WTC11 (cell line): ENCODE measurements at regions not wholly inside any gene's neighbourhood (a gene's known extent, or its start where the extent isn't known, plus 50 kb on each side); places are given as distances from the start of the nearest gene placed in this dataset.
"Not testable (repeated sequence)": the region's sequence is repeated elsewhere in the genome, so short reads cannot be mapped to it uniquely, and the experiment has no call there.

Experiments used
- ATAC-seq: fragments of 200-7000 bp; cut with Tn5 transposase; 2 replicates; pipeline ENCODE4 v1.10.0; 2021; ENCODE audit warnings: mild to moderate bottlenecking, moderate library complexity
- CTCF ChIA-PET: fragments of 300-600 bp; sonication (Branson Sonifier 250); formaldehyde crosslinking; loops from one replicate; lab custom pipeline; 2021; ENCODE audit warnings: antibody characterized with exemption; lab: Charles Lee
- POLR2A ChIA-PET: fragments of 350-600 bp; sonication (Branson Sonifier 250); formaldehyde crosslinking; loops from one replicate; lab custom pipeline; 2021; ENCODE audit warnings: antibody characterized with exemption; lab: Charles Lee
- DNase-seq: peaks from one replicate; pipeline ENCODE4 v3.0.0; 2021; ENCODE audit warnings: low spot score
- H3K27ac Mint-ChIP-seq: 2 replicates; pipeline ENCODE4 v1.8.0; 2021; ENCODE audit warnings: mixed read lengths
- H3K27me3 Mint-ChIP-seq: 2 replicates; pipeline ENCODE4 v1.8.0; 2021; ENCODE audit warnings: low read depth, mild to moderate bottlenecking, moderate library complexity, mixed read lengths
- H3K36me3 Mint-ChIP-seq: 2 replicates; pipeline ENCODE4 v1.8.0; 2021; ENCODE audit warnings: mixed read lengths
- H3K4me1 Mint-ChIP-seq: 2 replicates; pipeline ENCODE4 v1.8.0; 2022; ENCODE audit warnings: mixed read lengths
- H3K4me3 Mint-ChIP-seq: 2 replicates; pipeline ENCODE4 v1.8.0; 2021; ENCODE audit warnings: mild to moderate bottlenecking, moderate library complexity, mixed read lengths
- H3K9me3 Mint-ChIP-seq: 2 replicates; pipeline ENCODE4 v1.8.0; 2021; ENCODE audit warnings: mixed read lengths
- EMX1 ChIP-seq: fragments of 250-450 bp; sonication (Bioruptor Pico); IDR thresholded peaks from 2 replicates; pipeline ENCODE4 v1.8.0; 2021; ENCODE audit warnings: mild to moderate bottlenecking
- FOXK1 ChIP-seq: sonication (generic); formaldehyde crosslinking; IDR thresholded peaks from 2 replicates; pipeline ENCODE4 v1.8.0; 2022; ENCODE audit warnings: mild to moderate bottlenecking, moderate library complexity, missing genetic modification reagents
- GABPB1 ChIP-seq: sonication (generic); formaldehyde crosslinking; IDR thresholded peaks from 2 replicates; pipeline ENCODE4 v1.8.1; 2023; ENCODE audit warnings: mild to moderate bottlenecking, missing genetic modification reagents
- GRHL2 ChIP-seq: fragments of 250-450 bp; sonication (Bioruptor Pico); IDR thresholded peaks from 2 replicates; pipeline ENCODE4 v1.8.0; 2022; ENCODE audit warnings: mild to moderate bottlenecking, moderate library complexity; ENCODE audit not compliant: insufficient replicate concordance, severe bottlenecking
- NFYB ChIP-seq: sonication (generic); formaldehyde crosslinking; conservative IDR thresholded peaks from 2 replicates; pipeline ENCODE4 v1.8.0; 2022; ENCODE audit warnings: low read depth, missing genetic modification reagents
- NR2C2 ChIP-seq: sonication (generic); formaldehyde crosslinking; IDR thresholded peaks from 2 replicates; pipeline ENCODE4 v1.8.0; 2022; ENCODE audit warnings: mild to moderate bottlenecking, missing genetic modification reagents
- ZNF138 ChIP-seq: sonication (generic); formaldehyde crosslinking; conservative IDR thresholded peaks from 2 replicates; pipeline ENCODE4 v1.8.1; 2022; ENCODE audit warnings: mild to moderate bottlenecking, moderate library complexity, missing genetic modification reagents
- ZNF416 ChIP-seq: fragments of 250-450 bp; sonication (Bioruptor Pico); IDR thresholded peaks from 2 replicates; pipeline ENCODE4 v1.9.0; 2021; ENCODE audit warnings: mild to moderate bottlenecking, inconsistent platforms
- ZNF423 ChIP-seq: fragments of 250-450 bp; sonication (Bioruptor Pico); IDR thresholded peaks from 2 replicates; pipeline ENCODE4 v2.1.2; 2022; ENCODE audit warnings: mild to moderate bottlenecking, moderate library complexity
- TF ChIP-seq, protein P1 (sequence below): sonication (generic); formaldehyde crosslinking; IDR thresholded peaks from 2 replicates; pipeline ENCODE4 v1.8.0; 2022; ENCODE audit warnings: mild to moderate bottlenecking, missing genetic modification reagents
- TF ChIP-seq, protein P2 (sequence below): fragments of 250-450 bp; sonication (Bioruptor Pico); IDR thresholded peaks from 2 replicates; pipeline ENCODE4 v1.9.0; 2021; ENCODE audit warnings: mild to moderate bottlenecking
- TF ChIP-seq, protein P3 (sequence below): sonication (generic); formaldehyde crosslinking; IDR thresholded peaks from 2 replicates; pipeline ENCODE4 v1.8.0; 2023; ENCODE audit warnings: missing genetic modification reagents, mild to moderate bottlenecking, borderline replicate concordance
- TF ChIP-seq, protein P4 (sequence below): sonication (generic); formaldehyde crosslinking; IDR thresholded peaks from 2 replicates; pipeline ENCODE4 v1.8.1; 2023; ENCODE audit warnings: mild to moderate bottlenecking, missing genetic modification reagents, moderate library complexity
- TF ChIP-seq, protein P5 (sequence below): sonication (generic); formaldehyde crosslinking; IDR thresholded peaks from 2 replicates; pipeline ENCODE4 v1.8.0; 2022; ENCODE audit warnings: mild to moderate bottlenecking, missing genetic modification reagents

DNA sequence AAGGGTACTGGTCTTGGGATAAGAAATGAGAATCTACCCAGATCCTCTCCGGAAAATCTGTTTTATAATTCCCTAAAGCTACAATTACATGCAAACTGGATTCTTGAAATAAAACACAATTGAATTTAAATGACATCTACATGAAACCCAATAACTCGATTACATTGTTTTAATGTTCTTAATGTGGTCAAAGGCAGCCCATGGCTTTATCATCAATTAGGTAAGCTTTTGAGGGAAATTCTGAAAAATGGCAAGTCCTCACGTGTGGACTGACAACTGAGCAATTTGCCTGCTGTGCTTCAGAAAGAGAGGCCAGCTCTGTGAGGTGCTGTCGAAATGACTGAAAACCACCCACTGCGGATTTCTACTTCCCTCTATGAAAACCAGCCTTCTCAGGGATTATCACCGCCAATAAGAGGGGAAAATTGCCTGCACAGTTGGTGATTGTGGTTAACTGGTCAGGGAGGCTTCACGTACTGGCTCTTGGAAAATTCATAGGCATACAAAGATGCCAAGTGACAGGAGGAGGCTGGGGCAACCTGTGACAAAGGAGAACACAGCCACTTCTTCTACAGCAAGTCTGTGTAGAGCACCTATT lies 200.8 kb upstream of the SLCO3A1 start:
- POLR2A ChIA-PET, result interaction anchor here (0.5 kb wide), 1 partner anchor 1191 kb away, joined by 3 read pairs; no protein-coding TSS in a partner anchor

DNA sequence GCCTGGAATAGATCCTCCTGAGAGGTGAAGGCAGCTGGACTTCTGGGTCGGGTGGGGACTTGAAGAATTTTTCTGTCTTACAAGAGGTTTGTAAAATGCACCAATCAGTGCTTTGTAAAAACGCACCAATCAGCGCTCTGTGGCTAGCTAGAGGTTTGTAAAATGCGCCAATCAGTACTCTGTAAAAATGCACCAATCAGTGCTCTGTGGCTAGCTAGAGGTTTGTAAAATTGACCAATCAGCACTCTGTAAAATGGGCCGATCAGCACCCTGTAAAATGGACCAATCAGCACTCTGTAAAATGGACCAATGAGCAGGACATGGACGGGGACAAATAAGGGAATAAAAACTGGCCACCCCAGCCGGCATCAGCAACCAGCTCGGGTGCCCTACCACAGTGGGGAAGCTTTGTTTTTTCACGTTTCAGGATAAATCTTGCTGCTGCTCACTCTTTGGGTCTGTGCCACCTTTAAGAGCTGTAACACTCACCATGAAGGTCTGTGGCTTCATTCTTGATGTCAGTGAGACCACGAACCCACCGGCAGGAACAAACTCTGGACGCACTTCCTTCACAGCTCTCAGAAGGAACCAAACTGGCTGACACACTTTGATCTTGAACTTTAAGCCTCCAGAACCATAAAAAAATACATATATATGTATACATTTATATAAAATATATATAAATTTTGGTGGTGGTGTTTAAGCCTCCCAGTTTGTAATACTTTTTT lies 197.8 kb upstream of the SLCO3A1 start:
- POLR2A ChIA-PET, ATAC-seq, H3K27me3 Mint-ChIP-seq, H3K4me3 Mint-ChIP-seq, H3K27ac Mint-ChIP-seq, H3K4me1 Mint-ChIP-seq, DNase-seq, H3K36me3 Mint-ChIP-seq: not testable (repeated sequence)
- TF ChIP-seq NFYB (CRISPR knock-in tag), result peak; percentile 36; the same call in 1 of the 2 replicates
- H3K9me3 Mint-ChIP-seq, result peaks cover 10% of the 10 kb centered on the region
- CTCF ChIA-PET, result interaction anchor here (0.6 to 0.9 kb wide), 2 partner anchors 51 to 68 kb away, joined by 3 to 4 read pairs; no protein-coding TSS in a partner anchor

More for the DNA sequence above, 200.8 kb upstream of the SLCO3A1 start:
- no peaks in the 10 kb centered on the region; the same call in 1 of the 2 replicates for H3K4me1 Mint-ChIP-seq
- H3K27ac Mint-ChIP-seq, result no peak overlapping the region
- DNase-seq, result no peak
- ATAC-seq, result no peak
- no peak overlapping the region for H3K4me3 Mint-ChIP-seq
- CTCF ChIA-PET, result no interaction called here
- H3K27me3 Mint-ChIP-seq, result no peaks in the 10 kb centered on the region
- TF ChIP-seq, protein P1, sequence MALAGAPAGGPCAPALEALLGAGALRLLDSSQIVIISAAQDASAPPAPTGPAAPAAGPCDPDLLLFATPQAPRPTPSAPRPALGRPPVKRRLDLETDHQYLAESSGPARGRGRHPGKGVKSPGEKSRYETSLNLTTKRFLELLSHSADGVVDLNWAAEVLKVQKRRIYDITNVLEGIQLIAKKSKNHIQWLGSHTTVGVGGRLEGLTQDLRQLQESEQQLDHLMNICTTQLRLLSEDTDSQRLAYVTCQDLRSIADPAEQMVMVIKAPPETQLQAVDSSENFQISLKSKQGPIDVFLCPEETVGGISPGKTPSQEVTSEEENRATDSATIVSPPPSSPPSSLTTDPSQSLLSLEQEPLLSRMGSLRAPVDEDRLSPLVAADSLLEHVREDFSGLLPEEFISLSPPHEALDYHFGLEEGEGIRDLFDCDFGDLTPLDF (CRISPR knock-in tag), result no peak
- no peak for TF ChIP-seq EMX1 (CRISPR knock-in tag)
- TF ChIP-seq ZNF416 (CRISPR knock-in tag), result no peak
- TF ChIP-seq FOXK1 (CRISPR knock-in tag), result no peak
- no peak for TF ChIP-seq GABPB1
- TF ChIP-seq, protein P2, sequence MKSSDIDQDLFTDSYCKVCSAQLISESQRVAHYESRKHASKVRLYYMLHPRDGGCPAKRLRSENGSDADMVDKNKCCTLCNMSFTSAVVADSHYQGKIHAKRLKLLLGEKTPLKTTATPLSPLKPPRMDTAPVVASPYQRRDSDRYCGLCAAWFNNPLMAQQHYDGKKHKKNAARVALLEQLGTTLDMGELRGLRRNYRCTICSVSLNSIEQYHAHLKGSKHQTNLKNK (CRISPR knock-in tag), result no peak
- TF ChIP-seq NR2C2 (CRISPR knock-in tag), result no peak
- H3K36me3 Mint-ChIP-seq, result peaks cover 6% of the 10 kb centered on the region; the same call in 1 of the 2 replicates
- peaks cover 10% of the 10 kb centered on the region for H3K9me3 Mint-ChIP-seq

DNA sequence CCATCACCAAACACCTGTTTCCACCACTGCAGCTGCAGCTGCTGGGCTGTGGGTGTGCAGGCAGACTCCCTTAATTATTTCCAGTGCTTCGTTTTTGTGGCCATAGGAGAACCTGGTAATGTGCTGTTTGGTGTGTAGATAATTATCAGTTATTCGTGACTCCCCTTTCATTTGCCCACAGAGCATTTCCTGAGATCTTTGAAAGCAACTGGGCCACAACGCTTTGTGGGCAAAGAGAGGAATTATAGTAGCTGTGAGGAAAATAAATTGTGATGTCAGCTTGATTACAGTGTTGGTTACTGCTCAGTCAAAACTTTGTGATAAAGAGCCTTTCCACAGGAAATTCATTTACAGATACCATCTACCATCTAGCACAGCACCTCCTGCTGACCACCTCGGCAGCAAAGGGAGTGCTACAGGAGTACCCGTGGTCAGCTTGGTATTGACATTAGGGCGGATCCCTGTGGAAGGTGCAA lies 193.3 kb upstream of the SLCO3A1 start:
- Mint-ChIP-seq H3K27ac (no peak overlapping the region), H3K4me3 (no peak overlapping the region), H3K36me3 (peaks cover 4% of the 10 kb centered on the region; the same call in 1 of the 2 replicates), H3K9me3 (peaks cover 8% of the 10 kb centered on the region), H3K4me1 (no peaks in the 10 kb centered on the region), H3K27me3 (no peaks in the 10 kb centered on the region)
- ChIA-PET POLR2A (no interaction called here), CTCF (interaction anchor here (0.5 to 1.0 kb wide), 2 partner anchors 356 to 358 kb away, joined by 4 read pairs; no protein-coding TSS in a partner anchor)
- TF ChIP-seq ZNF138 (CRISPR knock-in tag), result no peak
- TF ChIP-seq, protein P3, sequence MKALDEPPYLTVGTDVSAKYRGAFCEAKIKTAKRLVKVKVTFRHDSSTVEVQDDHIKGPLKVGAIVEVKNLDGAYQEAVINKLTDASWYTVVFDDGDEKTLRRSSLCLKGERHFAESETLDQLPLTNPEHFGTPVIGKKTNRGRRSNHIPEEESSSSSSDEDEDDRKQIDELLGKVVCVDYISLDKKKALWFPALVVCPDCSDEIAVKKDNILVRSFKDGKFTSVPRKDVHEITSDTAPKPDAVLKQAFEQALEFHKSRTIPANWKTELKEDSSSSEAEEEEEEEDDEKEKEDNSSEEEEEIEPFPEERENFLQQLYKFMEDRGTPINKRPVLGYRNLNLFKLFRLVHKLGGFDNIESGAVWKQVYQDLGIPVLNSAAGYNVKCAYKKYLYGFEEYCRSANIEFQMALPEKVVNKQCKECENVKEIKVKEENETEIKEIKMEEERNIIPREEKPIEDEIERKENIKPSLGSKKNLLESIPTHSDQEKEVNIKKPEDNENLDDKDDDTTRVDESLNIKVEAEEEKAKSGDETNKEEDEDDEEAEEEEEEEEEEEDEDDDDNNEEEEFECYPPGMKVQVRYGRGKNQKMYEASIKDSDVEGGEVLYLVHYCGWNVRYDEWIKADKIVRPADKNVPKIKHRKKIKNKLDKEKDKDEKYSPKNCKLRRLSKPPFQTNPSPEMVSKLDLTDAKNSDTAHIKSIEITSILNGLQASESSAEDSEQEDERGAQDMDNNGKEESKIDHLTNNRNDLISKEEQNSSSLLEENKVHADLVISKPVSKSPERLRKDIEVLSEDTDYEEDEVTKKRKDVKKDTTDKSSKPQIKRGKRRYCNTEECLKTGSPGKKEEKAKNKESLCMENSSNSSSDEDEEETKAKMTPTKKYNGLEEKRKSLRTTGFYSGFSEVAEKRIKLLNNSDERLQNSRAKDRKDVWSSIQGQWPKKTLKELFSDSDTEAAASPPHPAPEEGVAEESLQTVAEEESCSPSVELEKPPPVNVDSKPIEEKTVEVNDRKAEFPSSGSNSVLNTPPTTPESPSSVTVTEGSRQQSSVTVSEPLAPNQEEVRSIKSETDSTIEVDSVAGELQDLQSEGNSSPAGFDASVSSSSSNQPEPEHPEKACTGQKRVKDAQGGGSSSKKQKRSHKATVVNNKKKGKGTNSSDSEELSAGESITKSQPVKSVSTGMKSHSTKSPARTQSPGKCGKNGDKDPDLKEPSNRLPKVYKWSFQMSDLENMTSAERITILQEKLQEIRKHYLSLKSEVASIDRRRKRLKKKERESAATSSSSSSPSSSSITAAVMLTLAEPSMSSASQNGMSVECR (CRISPR knock-in tag), result no peak
- TF ChIP-seq, protein P4, sequence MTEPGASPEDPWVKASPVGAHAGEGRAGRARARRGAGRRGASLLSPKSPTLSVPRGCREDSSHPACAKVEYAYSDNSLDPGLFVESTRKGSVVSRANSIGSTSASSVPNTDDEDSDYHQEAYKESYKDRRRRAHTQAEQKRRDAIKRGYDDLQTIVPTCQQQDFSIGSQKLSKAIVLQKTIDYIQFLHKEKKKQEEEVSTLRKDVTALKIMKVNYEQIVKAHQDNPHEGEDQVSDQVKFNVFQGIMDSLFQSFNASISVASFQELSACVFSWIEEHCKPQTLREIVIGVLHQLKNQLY (CRISPR knock-in tag), result no peak
- no peak for TF ChIP-seq ZNF423 (CRISPR knock-in tag)
- no peak for TF ChIP-seq GRHL2 (CRISPR knock-in tag)
- TF ChIP-seq, protein P5, sequence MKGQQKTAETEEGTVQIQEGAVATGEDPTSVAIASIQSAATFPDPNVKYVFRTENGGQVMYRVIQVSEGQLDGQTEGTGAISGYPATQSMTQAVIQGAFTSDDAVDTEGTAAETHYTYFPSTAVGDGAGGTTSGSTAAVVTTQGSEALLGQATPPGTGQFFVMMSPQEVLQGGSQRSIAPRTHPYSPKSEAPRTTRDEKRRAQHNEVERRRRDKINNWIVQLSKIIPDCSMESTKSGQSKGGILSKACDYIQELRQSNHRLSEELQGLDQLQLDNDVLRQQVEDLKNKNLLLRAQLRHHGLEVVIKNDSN (CRISPR knock-in tag), result no peak
- ATAC-seq, result peak; percentile 82
- DNase-seq, result peak; percentile 20
